ENCODE measurements at regions not wholly inside any gene's neighbourhood (a gene's known extent, or its start where the extent isn't known, plus 50 kb on each side); places are given as distances from the start of the nearest gene placed in this dataset.

- TF ChIP-seq, protein P1, sequence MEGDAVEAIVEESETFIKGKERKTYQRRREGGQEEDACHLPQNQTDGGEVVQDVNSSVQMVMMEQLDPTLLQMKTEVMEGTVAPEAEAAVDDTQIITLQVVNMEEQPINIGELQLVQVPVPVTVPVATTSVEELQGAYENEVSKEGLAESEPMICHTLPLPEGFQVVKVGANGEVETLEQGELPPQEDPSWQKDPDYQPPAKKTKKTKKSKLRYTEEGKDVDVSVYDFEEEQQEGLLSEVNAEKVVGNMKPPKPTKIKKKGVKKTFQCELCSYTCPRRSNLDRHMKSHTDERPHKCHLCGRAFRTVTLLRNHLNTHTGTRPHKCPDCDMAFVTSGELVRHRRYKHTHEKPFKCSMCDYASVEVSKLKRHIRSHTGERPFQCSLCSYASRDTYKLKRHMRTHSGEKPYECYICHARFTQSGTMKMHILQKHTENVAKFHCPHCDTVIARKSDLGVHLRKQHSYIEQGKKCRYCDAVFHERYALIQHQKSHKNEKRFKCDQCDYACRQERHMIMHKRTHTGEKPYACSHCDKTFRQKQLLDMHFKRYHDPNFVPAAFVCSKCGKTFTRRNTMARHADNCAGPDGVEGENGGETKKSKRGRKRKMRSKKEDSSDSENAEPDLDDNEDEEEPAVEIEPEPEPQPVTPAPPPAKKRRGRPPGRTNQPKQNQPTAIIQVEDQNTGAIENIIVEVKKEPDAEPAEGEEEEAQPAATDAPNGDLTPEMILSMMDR (IDR thresholded peaks at IDR 0.05; ENCODE audit: insufficient read depth, low read length) = no peak
- TF ChIP-seq, protein P2, sequence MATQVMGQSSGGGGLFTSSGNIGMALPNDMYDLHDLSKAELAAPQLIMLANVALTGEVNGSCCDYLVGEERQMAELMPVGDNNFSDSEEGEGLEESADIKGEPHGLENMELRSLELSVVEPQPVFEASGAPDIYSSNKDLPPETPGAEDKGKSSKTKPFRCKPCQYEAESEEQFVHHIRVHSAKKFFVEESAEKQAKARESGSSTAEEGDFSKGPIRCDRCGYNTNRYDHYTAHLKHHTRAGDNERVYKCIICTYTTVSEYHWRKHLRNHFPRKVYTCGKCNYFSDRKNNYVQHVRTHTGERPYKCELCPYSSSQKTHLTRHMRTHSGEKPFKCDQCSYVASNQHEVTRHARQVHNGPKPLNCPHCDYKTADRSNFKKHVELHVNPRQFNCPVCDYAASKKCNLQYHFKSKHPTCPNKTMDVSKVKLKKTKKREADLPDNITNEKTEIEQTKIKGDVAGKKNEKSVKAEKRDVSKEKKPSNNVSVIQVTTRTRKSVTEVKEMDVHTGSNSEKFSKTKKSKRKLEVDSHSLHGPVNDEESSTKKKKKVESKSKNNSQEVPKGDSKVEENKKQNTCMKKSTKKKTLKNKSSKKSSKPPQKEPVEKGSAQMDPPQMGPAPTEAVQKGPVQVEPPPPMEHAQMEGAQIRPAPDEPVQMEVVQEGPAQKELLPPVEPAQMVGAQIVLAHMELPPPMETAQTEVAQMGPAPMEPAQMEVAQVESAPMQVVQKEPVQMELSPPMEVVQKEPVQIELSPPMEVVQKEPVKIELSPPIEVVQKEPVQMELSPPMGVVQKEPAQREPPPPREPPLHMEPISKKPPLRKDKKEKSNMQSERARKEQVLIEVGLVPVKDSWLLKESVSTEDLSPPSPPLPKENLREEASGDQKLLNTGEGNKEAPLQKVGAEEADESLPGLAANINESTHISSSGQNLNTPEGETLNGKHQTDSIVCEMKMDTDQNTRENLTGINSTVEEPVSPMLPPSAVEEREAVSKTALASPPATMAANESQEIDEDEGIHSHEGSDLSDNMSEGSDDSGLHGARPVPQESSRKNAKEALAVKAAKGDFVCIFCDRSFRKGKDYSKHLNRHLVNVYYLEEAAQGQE (IDR thresholded peaks at IDR 0.05; ENCODE audit: insufficient replicate concordance, low read depth) = no peak
- TF ChIP-seq POLR2AphosphoS5 (IDR thresholded peaks at IDR 0.05; ENCODE audit: low read depth) (no peak), SPI1 (IDR thresholded peaks at IDR 0.05; ENCODE audit: borderline replicate concordance, low read depth) (no peak), GABPA (IDR thresholded peaks at IDR 0.05; ENCODE audit: low read depth) (no peak)
Measured at GRCh38 chr7:13034693-13035092, 347.3 kb downstream of the ARL4A start.
